HG03565 (cell line): ENCODE measurements at regions not wholly inside any gene's neighbourhood (a gene's known extent, or its start where the extent isn't known, plus 50 kb on each side); places are given as distances from the start of the nearest gene placed in this dataset.

Experiments used
- ATAC-seq: cut with Tn5 transposase; IDR thresholded peaks from one replicate; pipeline ENCODE4 v1.9.1; 2021; ENCODE audit warnings: mild to moderate bottlenecking, moderate library complexity; ENCODE audit not compliant: unreplicated experiment

- ATAC-seq, result no peak
These were observed 257.6 kb upstream of the STT3B start for GRCh38 chr3:31275038-31275572.

- ATAC-seq, result no peak
These were observed 257.1 kb upstream of the STT3B start for GRCh38 chr3:31275583-31275982.

- ATAC-seq, result no peak
These were observed 255.1 kb upstream of the STT3B start for GRCh38 chr3:31277582-31277981.

- ATAC-seq, result no peak
These were observed 254.2 kb upstream of the STT3B start for GRCh38 chr3:31278532-31278931.

GRCh38 chr3:31284776-31285175, 247.9 kb upstream of the STT3B start:
- ATAC-seq, result no peak

- no peak for ATAC-seq
These were observed 246.8 kb upstream of the STT3B start for GRCh38 chr3:31285833-31286486.

- no peak for ATAC-seq
These were observed 244.5 kb upstream of the STT3B start for GRCh38 chr3:31288224-31288623.

- ATAC-seq, result no peak
These were observed 244.1 kb upstream of the STT3B start for GRCh38 chr3:31288641-31289100.

- no peak for ATAC-seq
These were observed 243.1 kb upstream of the STT3B start for GRCh38 chr3:31289584-31289983.

GRCh38 chr3:31290046-31290445, 242.7 kb upstream of the STT3B start:
- ATAC-seq, result no peak

GRCh38 chr3:31291818-31292217, 240.9 kb upstream of the STT3B start:
- ATAC-seq, result no peak

- no peak for ATAC-seq
These were observed 238.1 kb upstream of the STT3B start for GRCh38 chr3:31294430-31295149.

- ATAC-seq, result no peak
These were observed 237.5 kb upstream of the STT3B start for GRCh38 chr3:31295150-31295765.

- no peak for ATAC-seq
These were observed 234.9 kb upstream of the STT3B start for GRCh38 chr3:31297726-31298298.

- no peak for ATAC-seq
These were observed 232.0 kb upstream of the STT3B start for GRCh38 chr3:31300456-31301443.

- ATAC-seq, result no peak
These were observed 230.4 kb upstream of the STT3B start for GRCh38 chr3:31302343-31302742.

GRCh38 chr3:31305340-31305739, 227.4 kb upstream of the STT3B start:
- ATAC-seq, result no peak

GRCh38 chr3:31307131-31307785, 225.5 kb upstream of the STT3B start:
- ATAC-seq, result no peak

GRCh38 chr3:31311559-31311958, 221.2 kb upstream of the STT3B start:
- no peak for ATAC-seq

GRCh38 chr3:31312400-31312799, 220.3 kb upstream of the STT3B start:
- no peak for ATAC-seq
